Neural progenitor cell (in vitro differentiated cells): ENCODE measurements at regions not wholly inside any gene's neighbourhood (a gene's known extent, or its start where the extent isn't known, plus 50 kb on each side); places are given as distances from the start of the nearest gene placed in this dataset.
A peak's percentile ranks its signal among the peaks of the same experiment; 100 is the strongest.

Experiments
- DNase-seq: peaks from one replicate; pipeline ENCODE4 v3.0.0-alpha.2; 2016; ENCODE audit warnings: low spot score
- H2AFZ ChIP-seq: fragments of 200-600 bp; sonication (generic); replicated peaks from 2 replicates; pipeline ENCODE4 v1.6.1; 2016; ENCODE audit warnings: antibody characterized with exemption
- H3F3A ChIP-seq: fragments of 200-600 bp; sonication (generic); 2 replicates; pipeline ENCODE4 v1.6.1; 2016; ENCODE audit warnings: antibody characterized with exemption, low read depth
- H3K27ac ChIP-seq: fragments of 200-600 bp; sonication (generic); 2 replicates; pipeline ENCODE4 v1.5.1; 2016; ENCODE audit warnings: mild to moderate bottlenecking
- H3K27me3 ChIP-seq: fragments of 200-600 bp; sonication (generic); 2 replicates; pipeline ENCODE4 v1.6.1; 2016; ENCODE audit warnings: mild to moderate bottlenecking, moderate library complexity
- H3K36me3 ChIP-seq: fragments of 200-600 bp; sonication (generic); 2 replicates; pipeline ENCODE4 v1.5.1; 2016
- H3K4me1 ChIP-seq: fragments of 200-600 bp; sonication (generic); 2 replicates; pipeline ENCODE4 v1.6.1; 2016; ENCODE audit warnings: mixed run types
- H3K4me2 ChIP-seq: fragments of 200-600 bp; sonication (generic); 2 replicates; pipeline ENCODE4 v1.6.1; 2016
- H3K4me3 ChIP-seq: fragments of 200-600 bp; sonication (generic); 2 replicates; pipeline ENCODE4 v1.5.1; 2016
- H3K79me2 ChIP-seq: fragments of 200-600 bp; sonication (generic); 2 replicates; pipeline ENCODE4 v1.6.1; 2016; ENCODE audit warnings: low read depth
- H3K9ac ChIP-seq: fragments of 200-600 bp; sonication (generic); 2 replicates; pipeline ENCODE4 v1.6.1; 2016
- H3K9me3 ChIP-seq: fragments of 200-600 bp; sonication (generic); 2 replicates; pipeline ENCODE4 v1.5.1; 2016; ENCODE audit warnings: low read depth
- H4K20me1 ChIP-seq: fragments of 200-600 bp; sonication (generic); 2 replicates; pipeline ENCODE4 v1.6.1; 2016; ENCODE audit warnings: low read depth
- H3K27ac Mint-ChIP-seq: 3 replicates; pipeline ENCODE4 v1.8.0; 2021; ENCODE audit warnings: mixed read lengths
- H3K27me3 Mint-ChIP-seq: 2 replicates; pipeline ENCODE4 v1.8.0; 2022; ENCODE audit warnings: low read depth, mild to moderate bottlenecking, inconsistent platforms, moderate library complexity, mixed read lengths; ENCODE audit not compliant: insufficient read depth
- H3K36me3 Mint-ChIP-seq: 3 replicates; pipeline ENCODE4 v1.8.0; 2021; ENCODE audit warnings: mixed read lengths
- H3K4me1 Mint-ChIP-seq: 3 replicates; pipeline ENCODE4 v1.8.0; 2021; ENCODE audit warnings: mixed read lengths
- H3K4me3 Mint-ChIP-seq: 3 replicates; pipeline ENCODE4 v1.8.0; 2021; ENCODE audit warnings: mild to moderate bottlenecking, moderate library complexity, mixed read lengths
- H3K9me3 Mint-ChIP-seq: 3 replicates; pipeline ENCODE4 v1.8.0; 2020; ENCODE audit warnings: mixed read lengths
- EZH2 ChIP-seq: fragments of 200-600 bp; sonication (generic); IDR thresholded peaks from 2 replicates; pipeline ENCODE4 v1.6.1; 2017; ENCODE audit warnings: antibody characterized with exemption, mild to moderate bottlenecking, moderate library complexity
- EZH2phosphoT487 ChIP-seq: fragments of 200-600 bp; sonication (generic); IDR thresholded peaks from 2 replicates; pipeline ENCODE4 v1.6.1; 2017; ENCODE audit warnings: antibody characterized with exemption
- TF ChIP-seq, protein P1 (sequence below): fragments of 200-600 bp; sonication (generic); IDR thresholded peaks from 2 replicates; pipeline ENCODE4 v1.5.1; 2017; ENCODE audit warnings: antibody characterized with exemption, mild to moderate bottlenecking

DNA sequence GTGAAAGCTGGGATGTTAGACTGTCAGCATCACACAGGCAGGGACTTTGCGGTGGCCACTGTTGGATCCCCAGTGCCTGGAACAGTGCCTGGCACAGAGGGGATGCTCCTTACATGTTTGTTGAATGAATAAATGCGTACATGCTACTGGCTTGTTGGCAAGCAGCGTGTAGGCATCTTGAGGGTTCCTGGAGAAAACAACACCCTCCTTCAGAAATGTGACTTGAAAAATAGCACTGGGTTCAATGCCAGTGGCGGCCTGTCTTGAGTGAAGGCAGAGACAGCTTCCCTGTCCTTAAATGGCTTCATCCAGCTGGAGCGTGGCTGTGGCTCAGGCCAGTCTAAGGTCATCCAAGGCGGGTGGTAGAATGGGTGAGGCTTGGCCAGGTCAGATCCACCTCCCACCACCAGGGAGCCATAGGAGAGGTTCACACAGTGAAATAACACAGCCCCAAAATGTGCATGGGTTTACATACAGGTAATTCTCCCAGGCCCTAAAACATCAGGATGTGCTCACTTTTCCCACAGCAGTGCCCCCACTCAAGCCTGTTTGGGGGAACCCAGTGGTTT lies 171.4 kb downstream of the PHETA1 start:
- no peak overlapping the region for H2AFZ ChIP-seq
- DNase-seq, result no peak
- no peaks in the 10 kb centered on the region for H3K9me3 ChIP-seq
- H3K4me1 ChIP-seq, result peaks cover 10% of the 10 kb centered on the region
- H3K4me2 ChIP-seq, result no peak overlapping the region
- H3K36me3 Mint-ChIP-seq, result no peaks in the 10 kb centered on the region
- H4K20me1 ChIP-seq, result peaks cover 14% of the 10 kb centered on the region
- H3K4me3 Mint-ChIP-seq, result no peak overlapping the region
- no peaks in the 10 kb centered on the region for H3K79me2 ChIP-seq
- H3F3A ChIP-seq, result no peaks in the 10 kb centered on the region
- H3K9me3 Mint-ChIP-seq, result no peaks in the 10 kb centered on the region
- peaks cover 7% of the 10 kb centered on the region for H3K27me3 Mint-ChIP-seq
- H3K36me3 ChIP-seq, result no peaks in the 10 kb centered on the region
- no peak overlapping the region for H3K27ac Mint-ChIP-seq
- peaks cover 22% of the 10 kb centered on the region for H3K4me1 Mint-ChIP-seq
- no peak overlapping the region for H3K27ac ChIP-seq
- no peak overlapping the region for H3K9ac ChIP-seq
- no peak overlapping the region for H3K4me3 ChIP-seq
- H3K27me3 ChIP-seq, result no peaks in the 10 kb centered on the region
- TF ChIP-seq, protein P1, sequence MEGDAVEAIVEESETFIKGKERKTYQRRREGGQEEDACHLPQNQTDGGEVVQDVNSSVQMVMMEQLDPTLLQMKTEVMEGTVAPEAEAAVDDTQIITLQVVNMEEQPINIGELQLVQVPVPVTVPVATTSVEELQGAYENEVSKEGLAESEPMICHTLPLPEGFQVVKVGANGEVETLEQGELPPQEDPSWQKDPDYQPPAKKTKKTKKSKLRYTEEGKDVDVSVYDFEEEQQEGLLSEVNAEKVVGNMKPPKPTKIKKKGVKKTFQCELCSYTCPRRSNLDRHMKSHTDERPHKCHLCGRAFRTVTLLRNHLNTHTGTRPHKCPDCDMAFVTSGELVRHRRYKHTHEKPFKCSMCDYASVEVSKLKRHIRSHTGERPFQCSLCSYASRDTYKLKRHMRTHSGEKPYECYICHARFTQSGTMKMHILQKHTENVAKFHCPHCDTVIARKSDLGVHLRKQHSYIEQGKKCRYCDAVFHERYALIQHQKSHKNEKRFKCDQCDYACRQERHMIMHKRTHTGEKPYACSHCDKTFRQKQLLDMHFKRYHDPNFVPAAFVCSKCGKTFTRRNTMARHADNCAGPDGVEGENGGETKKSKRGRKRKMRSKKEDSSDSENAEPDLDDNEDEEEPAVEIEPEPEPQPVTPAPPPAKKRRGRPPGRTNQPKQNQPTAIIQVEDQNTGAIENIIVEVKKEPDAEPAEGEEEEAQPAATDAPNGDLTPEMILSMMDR, result no peak
- TF ChIP-seq EZH2, result no peak
- TF ChIP-seq EZH2phosphoT487, result no peak

DNA sequence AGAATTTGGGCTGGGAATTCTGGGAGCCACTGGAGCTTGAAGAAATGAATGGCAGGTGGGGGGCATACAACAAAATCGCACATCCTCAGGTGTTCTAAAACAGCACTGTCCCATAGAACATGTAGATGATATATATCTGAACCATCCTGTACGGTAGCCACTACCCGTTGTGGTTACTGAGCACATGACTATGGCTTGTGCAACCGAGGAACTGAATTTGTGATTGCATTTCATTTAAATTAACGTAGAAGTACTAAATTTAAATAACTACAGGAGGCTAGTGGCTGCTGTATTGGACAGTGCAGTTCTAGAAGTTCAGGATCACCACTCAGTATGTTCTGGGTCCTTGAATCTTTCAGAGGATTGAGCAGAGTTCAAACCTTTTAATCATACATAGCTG lies 172.4 kb downstream of the PHETA1 start:
- peaks cover 13% of the 10 kb centered on the region for H3K4me1 ChIP-seq
- TF ChIP-seq EZH2phosphoT487 (no peak), EZH2 (no peak)
- TF ChIP-seq, protein P1, result no peak
- H3K27ac ChIP-seq, result no peak overlapping the region
- no peak overlapping the region for H2AFZ ChIP-seq
- H3K9ac ChIP-seq, result no peak overlapping the region
- H3K4me2 ChIP-seq, result no peak overlapping the region
- no peaks in the 10 kb centered on the region for H3K36me3 ChIP-seq
- DNase-seq, result no peak
- Mint-ChIP-seq H3K9me3 (no peaks in the 10 kb centered on the region), H3K4me3 (no peak overlapping the region), H3K27ac (no peak overlapping the region), H3K4me1 (peaks cover 24% of the 10 kb centered on the region), H3K36me3 (no peaks in the 10 kb centered on the region), H3K27me3 (peaks cover 7% of the 10 kb centered on the region)
- H3F3A ChIP-seq, result no peaks in the 10 kb centered on the region
- no peaks in the 10 kb centered on the region for H3K27me3 ChIP-seq
- H3K79me2 ChIP-seq, result no peaks in the 10 kb centered on the region
- peaks cover 14% of the 10 kb centered on the region for H4K20me1 ChIP-seq
- H3K9me3 ChIP-seq, result no peaks in the 10 kb centered on the region
- H3K4me3 ChIP-seq, result no peak overlapping the region

DNA sequence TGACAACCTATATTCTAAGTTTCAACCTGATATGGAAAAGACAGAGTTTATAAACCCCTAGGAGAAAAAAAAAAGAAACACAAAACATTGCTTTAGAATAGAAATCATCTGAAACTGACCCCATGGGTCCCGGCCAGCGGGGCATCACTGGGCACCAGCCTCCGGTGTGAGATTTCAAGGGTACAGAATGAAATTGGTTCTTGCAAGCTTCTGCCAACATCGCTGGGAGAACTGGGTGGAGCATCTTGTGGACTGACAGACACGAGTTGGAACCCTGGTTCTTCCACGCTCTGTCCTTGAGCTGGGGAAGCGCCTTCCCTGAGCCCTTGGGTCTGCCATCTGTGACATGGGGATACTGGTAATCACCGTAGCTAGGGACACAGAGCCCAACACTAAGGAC lies 173.6 kb downstream of the PHETA1 start:
- H4K20me1 ChIP-seq, result peaks cover 14% of the 10 kb centered on the region
- H3F3A ChIP-seq, result no peaks in the 10 kb centered on the region
- no peaks in the 10 kb centered on the region for H3K36me3 ChIP-seq
- no peak overlapping the region for H3K4me3 ChIP-seq
- no peaks in the 10 kb centered on the region for H3K79me2 ChIP-seq
- H3K4me1 Mint-ChIP-seq, result peaks cover 17% of the 10 kb centered on the region
- no peak overlapping the region for H2AFZ ChIP-seq
- DNase-seq, result no peak
- H3K9ac ChIP-seq, result no peak overlapping the region
- H3K4me2 ChIP-seq, result no peak overlapping the region
- H3K27ac Mint-ChIP-seq, result no peak overlapping the region
- no peaks in the 10 kb centered on the region for H3K9me3 ChIP-seq
- no peaks in the 10 kb centered on the region for H3K27me3 ChIP-seq
- no peaks in the 10 kb centered on the region for H3K9me3 Mint-ChIP-seq
- H3K27me3 Mint-ChIP-seq, result peaks cover 7% of the 10 kb centered on the region
- H3K27ac ChIP-seq, result no peak overlapping the region
- H3K4me1 ChIP-seq, result peaks cover 13% of the 10 kb centered on the region
- H3K4me3 Mint-ChIP-seq, result no peak overlapping the region
- no peaks in the 10 kb centered on the region for H3K36me3 Mint-ChIP-seq
- TF ChIP-seq EZH2phosphoT487, result no peak

DNA sequence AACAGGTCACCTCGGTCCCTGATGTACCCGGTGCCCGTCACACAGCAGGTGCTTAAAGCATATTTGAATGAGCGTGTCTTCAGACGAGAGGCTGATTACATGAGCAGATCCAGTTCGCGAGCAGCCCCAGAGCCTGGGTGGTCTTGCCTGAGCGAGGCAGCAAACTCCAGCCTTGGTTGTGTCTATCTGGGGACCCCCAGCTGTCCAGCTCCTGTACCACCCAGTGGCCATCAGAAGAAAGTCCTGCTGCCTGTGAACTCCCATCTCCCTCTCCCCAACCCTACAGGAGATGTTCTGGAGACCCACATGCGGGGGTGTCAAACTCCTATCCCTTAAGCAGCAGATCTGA lies 174.2 kb downstream of the PHETA1 start:
- Histone ChIP-seq H3K79me2 (no peaks in the 10 kb centered on the region), H3K4me2 (no peak overlapping the region), H2AFZ (no peak overlapping the region), H3K36me3 (no peaks in the 10 kb centered on the region), H3F3A (no peaks in the 10 kb centered on the region), H3K4me3 (no peak overlapping the region), H3K9me3 (no peaks in the 10 kb centered on the region), H3K4me1 (peaks cover 13% of the 10 kb centered on the region), H3K27me3 (no peaks in the 10 kb centered on the region), H4K20me1 (peaks cover 14% of the 10 kb centered on the region), H3K9ac (no peak overlapping the region), H3K27ac (no peak overlapping the region)
- TF ChIP-seq, protein P1, result peak; percentile 4
- no peak for TF ChIP-seq EZH2
- Mint-ChIP-seq H3K9me3 (no peaks in the 10 kb centered on the region), H3K27ac (no peak overlapping the region), H3K27me3 (peaks cover 7% of the 10 kb centered on the region), H3K36me3 (no peaks in the 10 kb centered on the region), H3K4me3 (no peak overlapping the region), H3K4me1 (peaks cover 14% of the 10 kb centered on the region)
- peak; percentile 23 for DNase-seq
